ENCODE measurements at regions not wholly inside any gene's neighbourhood (a gene's known extent, or its start where the extent isn't known, plus 50 kb on each side); places are given as distances from the start of the nearest gene placed in this dataset.

DNA sequence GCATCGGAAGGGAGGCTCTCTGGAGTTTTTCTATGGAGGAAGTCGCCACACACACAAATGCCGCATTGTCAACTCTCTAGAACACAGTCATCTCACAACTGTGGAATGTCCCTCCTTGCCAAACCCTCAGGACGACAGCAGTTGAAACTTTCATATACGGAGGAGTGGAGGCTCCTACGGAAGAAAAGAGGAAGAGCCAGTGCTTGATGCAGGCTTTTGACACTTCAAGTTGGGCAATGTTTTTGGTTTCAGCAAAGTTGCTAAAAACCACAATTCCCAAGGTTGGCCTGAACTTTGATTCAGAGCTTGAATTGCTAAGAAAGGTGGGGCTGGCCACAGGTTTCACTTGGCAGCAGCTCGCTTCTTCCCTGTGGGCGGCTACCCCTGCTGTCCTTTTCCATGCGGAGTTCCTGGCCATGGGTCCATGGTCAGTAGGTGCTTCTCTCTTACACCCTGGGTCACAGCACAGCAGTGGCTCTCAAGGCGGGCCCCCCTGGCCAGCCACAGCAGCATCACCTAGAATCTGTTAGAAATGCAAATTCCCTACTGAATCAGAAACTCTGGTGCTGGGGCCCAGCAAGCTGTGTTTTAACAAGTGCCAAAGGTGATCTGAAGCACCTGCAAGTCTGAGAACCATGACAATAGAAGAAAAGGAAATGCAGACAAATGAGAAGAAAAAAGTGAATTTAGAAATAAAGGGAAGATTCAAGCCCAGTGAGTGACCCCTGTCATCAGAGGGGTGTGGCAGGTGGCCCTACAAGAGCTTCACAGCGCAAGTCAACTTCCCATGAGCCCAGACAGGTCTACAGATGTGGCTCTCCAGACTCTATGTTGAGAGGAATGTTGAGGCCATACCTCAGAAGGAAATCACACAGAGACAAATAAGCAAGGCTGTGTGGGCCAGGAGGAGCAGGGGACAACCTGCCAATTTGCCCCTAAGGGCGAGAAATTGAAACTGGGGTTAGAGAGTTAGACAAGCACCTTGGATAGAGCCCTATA is 856.4 kb downstream of the RNF144A start:
- no peak for ATAC-seq (ENCODE audit: low read depth)

DNA sequence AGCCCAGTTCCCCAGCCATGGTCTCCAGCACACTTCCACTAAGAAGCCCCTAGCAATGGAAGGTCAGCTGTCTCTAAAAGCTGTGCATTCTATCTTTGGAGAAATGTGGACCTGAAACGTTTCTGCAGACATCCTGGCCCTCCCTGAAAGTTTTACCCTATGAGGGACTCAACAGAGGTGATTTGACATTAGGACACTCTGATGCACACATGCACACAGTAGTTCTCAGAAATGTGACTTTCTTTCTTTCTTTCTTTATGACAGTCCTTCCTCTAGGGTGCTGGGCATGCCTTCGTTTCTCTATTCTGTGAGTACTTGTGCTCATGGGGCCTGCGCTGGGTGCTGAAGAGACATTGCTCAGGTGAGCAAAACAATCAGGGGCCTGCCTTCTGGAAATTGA is 857.3 kb downstream of the RNF144A start:
- no peaks in the 10 kb centered on the region for H3K36me3 Mint-ChIP-seq (ENCODE audit: low read depth)
- no peaks in the 10 kb centered on the region for H3K9me3 Mint-ChIP-seq
- H3K4me1 Mint-ChIP-seq = peaks cover 2% of the 10 kb centered on the region
- H3K27me3 Mint-ChIP-seq = peaks cover 3% of the 10 kb centered on the region
- ChIA-PET POLR2A (no interaction called here), CTCF (no interaction called here)
- DNase-seq = no peak
- no peak overlapping the region for H3K4me3 Mint-ChIP-seq
- no peak overlapping the region for H3K27ac Mint-ChIP-seq
- ATAC-seq (ENCODE audit: low read depth) = no peak
- intact Hi-C loops (cut with micrococcal nuclease) = no loop called here
- TF ChIP-seq, protein P1, sequence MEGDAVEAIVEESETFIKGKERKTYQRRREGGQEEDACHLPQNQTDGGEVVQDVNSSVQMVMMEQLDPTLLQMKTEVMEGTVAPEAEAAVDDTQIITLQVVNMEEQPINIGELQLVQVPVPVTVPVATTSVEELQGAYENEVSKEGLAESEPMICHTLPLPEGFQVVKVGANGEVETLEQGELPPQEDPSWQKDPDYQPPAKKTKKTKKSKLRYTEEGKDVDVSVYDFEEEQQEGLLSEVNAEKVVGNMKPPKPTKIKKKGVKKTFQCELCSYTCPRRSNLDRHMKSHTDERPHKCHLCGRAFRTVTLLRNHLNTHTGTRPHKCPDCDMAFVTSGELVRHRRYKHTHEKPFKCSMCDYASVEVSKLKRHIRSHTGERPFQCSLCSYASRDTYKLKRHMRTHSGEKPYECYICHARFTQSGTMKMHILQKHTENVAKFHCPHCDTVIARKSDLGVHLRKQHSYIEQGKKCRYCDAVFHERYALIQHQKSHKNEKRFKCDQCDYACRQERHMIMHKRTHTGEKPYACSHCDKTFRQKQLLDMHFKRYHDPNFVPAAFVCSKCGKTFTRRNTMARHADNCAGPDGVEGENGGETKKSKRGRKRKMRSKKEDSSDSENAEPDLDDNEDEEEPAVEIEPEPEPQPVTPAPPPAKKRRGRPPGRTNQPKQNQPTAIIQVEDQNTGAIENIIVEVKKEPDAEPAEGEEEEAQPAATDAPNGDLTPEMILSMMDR (IDR thresholded peaks at IDR 0.05) = no peak

More for the DNA sequence above, 856.4 kb downstream of the RNF144A start:
- Mint-ChIP-seq H3K9me3 (no peaks in the 10 kb centered on the region), H3K4me1 (peaks cover 2% of the 10 kb centered on the region), H3K36me3 (ENCODE audit: low read depth) (no peaks in the 10 kb centered on the region), H3K27ac (no peak overlapping the region), H3K27me3 (peaks cover 3% of the 10 kb centered on the region), H3K4me3 (no peak overlapping the region)
- DNase-seq = no peak
- ChIA-PET CTCF (no interaction called here), POLR2A (no interaction called here)
- intact Hi-C loops (cut with micrococcal nuclease) = no loop called here
- TF ChIP-seq, protein P1 (IDR thresholded peaks at IDR 0.05) = no peak

DNA sequence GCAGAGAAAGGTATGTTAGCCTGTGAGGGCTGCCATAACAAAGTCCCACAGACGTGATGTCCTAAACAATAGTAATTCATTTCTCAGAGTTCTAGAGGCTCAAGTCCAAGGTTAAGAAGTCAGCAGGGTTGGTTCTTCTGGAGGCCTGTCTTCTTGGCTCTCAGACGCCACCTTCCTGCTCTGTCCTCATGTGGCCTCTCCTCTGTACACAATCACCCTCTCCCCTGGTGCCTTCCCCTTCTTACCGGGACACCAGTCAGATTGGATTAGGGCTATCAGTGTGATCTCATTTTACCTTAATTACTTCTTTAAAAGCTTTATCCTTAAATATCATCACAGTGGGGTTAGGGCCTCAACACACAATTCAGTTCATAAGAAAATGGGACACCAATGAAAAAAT is 860.5 kb downstream of the RNF144A start:
- Mint-ChIP-seq H3K4me1 (peaks cover 2% of the 10 kb centered on the region), H3K4me3 (no peak overlapping the region), H3K27me3 (no peaks in the 10 kb centered on the region), H3K27ac (no peak overlapping the region), H3K36me3 (ENCODE audit: low read depth) (no peaks in the 10 kb centered on the region), H3K9me3 (no peaks in the 10 kb centered on the region)
- DNase-seq (no peak), ATAC-seq (ENCODE audit: low read depth) (no peak)
- POLR2A ChIA-PET = no interaction called here
- TF ChIP-seq, protein P1 (IDR thresholded peaks at IDR 0.05) = no peak
- intact Hi-C loops (cut with micrococcal nuclease) = no loop called here
- CTCF ChIA-PET = no interaction called here

DNA sequence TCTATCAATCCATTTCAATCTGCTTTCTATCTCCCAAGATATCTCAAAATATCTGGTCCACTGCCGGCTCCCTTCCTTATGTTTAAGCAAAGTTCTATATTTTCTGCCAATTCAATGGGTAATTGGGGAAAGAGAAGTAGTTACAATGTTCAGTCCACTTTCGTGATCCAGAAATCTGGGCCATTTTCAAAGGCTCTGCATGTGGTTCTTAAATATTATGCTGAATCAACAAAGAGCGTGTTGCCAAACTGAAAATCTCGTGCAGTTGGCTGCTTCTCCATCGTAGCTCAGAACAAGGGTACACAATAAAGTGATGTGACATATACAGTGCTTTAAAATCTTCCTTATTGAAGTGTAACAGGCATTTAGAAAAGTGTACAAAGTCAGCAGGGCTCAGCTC is 863.1 kb downstream of the RNF144A start:
- ChIA-PET POLR2A (no interaction called here), CTCF (no interaction called here)
- Mint-ChIP-seq H3K4me3 (no peak overlapping the region), H3K36me3 (ENCODE audit: low read depth) (no peaks in the 10 kb centered on the region), H3K9me3 (no peaks in the 10 kb centered on the region), H3K27me3 (no peaks in the 10 kb centered on the region), H3K27ac (no peak overlapping the region), H3K4me1 (no peaks in the 10 kb centered on the region)
- intact Hi-C loops (cut with micrococcal nuclease) = no loop called here
- ATAC-seq (ENCODE audit: low read depth) (no peak), DNase-seq (no peak)
- TF ChIP-seq, protein P1 (IDR thresholded peaks at IDR 0.05) = no peak

DNA sequence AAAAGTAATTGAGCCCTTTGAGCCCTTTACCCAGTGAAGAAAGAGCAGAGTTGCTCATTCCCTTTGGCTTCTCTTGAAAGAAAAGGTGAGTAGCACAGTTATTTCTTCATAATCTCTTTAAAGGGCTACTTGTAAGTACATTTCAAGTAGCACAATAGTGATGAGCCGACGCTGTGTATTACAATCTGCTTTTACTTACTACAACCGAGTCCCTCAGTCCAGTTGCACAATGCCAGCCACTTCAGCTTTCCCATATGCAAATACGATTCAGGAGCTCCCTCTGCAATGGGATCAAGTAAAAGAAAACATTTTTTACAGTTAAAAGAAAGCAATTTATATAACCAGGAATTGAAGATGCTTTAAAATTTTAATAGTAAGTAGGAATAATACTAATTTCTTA is 868.5 kb downstream of the RNF144A start:
- CTCF ChIA-PET = no interaction called here
- POLR2A ChIA-PET = no interaction called here
- TF ChIP-seq, protein P1 (IDR thresholded peaks at IDR 0.05) = no peak
- no peak overlapping the region for H3K4me3 Mint-ChIP-seq
- no peaks in the 10 kb centered on the region for H3K9me3 Mint-ChIP-seq
- H3K27me3 Mint-ChIP-seq = no peaks in the 10 kb centered on the region
- no peaks in the 10 kb centered on the region for H3K4me1 Mint-ChIP-seq
- DNase-seq (no peak), ATAC-seq (ENCODE audit: low read depth) (no peak)
- intact Hi-C loops (cut with micrococcal nuclease) = no loop called here
- no peaks in the 10 kb centered on the region for H3K36me3 Mint-ChIP-seq (ENCODE audit: low read depth)
- no peak overlapping the region for H3K27ac Mint-ChIP-seq

All from activated B cell treated with CpG ODN at 0.5 μM for 24 hours (primary cell).